ENCODE measurements at regions not wholly inside any gene's neighbourhood (a gene's known extent, or its start where the extent isn't known, plus 50 kb on each side); places are given as distances from the start of the nearest gene placed in this dataset.

GRCh38 chr9:91141407-91141965 lies 220.2 kb downstream of the AUH start:
- H3K4me3 ChIP-seq (replicated peaks; ENCODE audit: insufficient read depth, low read length) = no peak overlapping the region
- no peaks in the 10 kb centered on the region for H3K27me3 ChIP-seq (ENCODE audit: insufficient read depth, poor library complexity, severe bottlenecking)
- no peak overlapping the region for H3K27ac ChIP-seq (replicated peaks)
- DNase-seq (ENCODE audit: low read depth in 1 of 2, low spot score in 1 of 2) = no peak
- no peak for TF ChIP-seq SPI1 (IDR thresholded peaks at IDR 0.05; ENCODE audit: borderline replicate concordance, low read depth)
- no peak for TF ChIP-seq REST (IDR thresholded peaks at IDR 0.05; ENCODE audit: insufficient replicate concordance, low read depth)
- TF ChIP-seq CTCF (IDR thresholded peaks at IDR 0.05; ENCODE audit: insufficient read depth, low read length) = no peak
- TF ChIP-seq POLR2AphosphoS5 (IDR thresholded peaks at IDR 0.05; ENCODE audit: low read depth) = no peak
- no peak for TF ChIP-seq GABPA (IDR thresholded peaks at IDR 0.05; ENCODE audit: low read depth)

- Histone ChIP-seq H3K27ac (replicated peaks) (no peak overlapping the region), H3K27me3 (ENCODE audit: insufficient read depth, poor library complexity, severe bottlenecking) (no peaks in the 10 kb centered on the region), H3K4me3 (replicated peaks; ENCODE audit: insufficient read depth, low read length) (no peak overlapping the region)
- no peak for TF ChIP-seq CTCF (IDR thresholded peaks at IDR 0.05; ENCODE audit: insufficient read depth, low read length)
- no peak for TF ChIP-seq REST (IDR thresholded peaks at IDR 0.05; ENCODE audit: insufficient replicate concordance, low read depth)
- no peak for TF ChIP-seq POLR2AphosphoS5 (IDR thresholded peaks at IDR 0.05; ENCODE audit: low read depth)
- no peak for TF ChIP-seq SPI1 (IDR thresholded peaks at IDR 0.05; ENCODE audit: borderline replicate concordance, low read depth)
- TF ChIP-seq GABPA (IDR thresholded peaks at IDR 0.05; ENCODE audit: low read depth) = no peak
- DNase-seq (ENCODE audit: low read depth in 1 of 2, low spot score in 1 of 2) = no peak
These were observed 218.6 kb downstream of the AUH start for GRCh38 chr9:91143162-91143561.

GRCh38 chr9:91143642-91144041 lies 218.1 kb downstream of the AUH start:
- DNase-seq (ENCODE audit: low read depth in 1 of 2, low spot score in 1 of 2) = no peak
- no peak overlapping the region for H3K27ac ChIP-seq (replicated peaks)
- no peak overlapping the region for H3K4me3 ChIP-seq (replicated peaks; ENCODE audit: insufficient read depth, low read length)
- no peaks in the 10 kb centered on the region for H3K27me3 ChIP-seq (ENCODE audit: insufficient read depth, poor library complexity, severe bottlenecking)
- TF ChIP-seq REST (IDR thresholded peaks at IDR 0.05; ENCODE audit: insufficient replicate concordance, low read depth) = no peak
- no peak for TF ChIP-seq POLR2AphosphoS5 (IDR thresholded peaks at IDR 0.05; ENCODE audit: low read depth)
- no peak for TF ChIP-seq SPI1 (IDR thresholded peaks at IDR 0.05; ENCODE audit: borderline replicate concordance, low read depth)
- TF ChIP-seq GABPA (IDR thresholded peaks at IDR 0.05; ENCODE audit: low read depth) = no peak
- no peak for TF ChIP-seq CTCF (IDR thresholded peaks at IDR 0.05; ENCODE audit: insufficient read depth, low read length)

All from HL-60 (cell line).